ENCODE measurements at regions not wholly inside any gene's neighbourhood (a gene's known extent, or its start where the extent isn't known, plus 50 kb on each side); places are given as distances from the start of the nearest gene placed in this dataset.

DNA sequence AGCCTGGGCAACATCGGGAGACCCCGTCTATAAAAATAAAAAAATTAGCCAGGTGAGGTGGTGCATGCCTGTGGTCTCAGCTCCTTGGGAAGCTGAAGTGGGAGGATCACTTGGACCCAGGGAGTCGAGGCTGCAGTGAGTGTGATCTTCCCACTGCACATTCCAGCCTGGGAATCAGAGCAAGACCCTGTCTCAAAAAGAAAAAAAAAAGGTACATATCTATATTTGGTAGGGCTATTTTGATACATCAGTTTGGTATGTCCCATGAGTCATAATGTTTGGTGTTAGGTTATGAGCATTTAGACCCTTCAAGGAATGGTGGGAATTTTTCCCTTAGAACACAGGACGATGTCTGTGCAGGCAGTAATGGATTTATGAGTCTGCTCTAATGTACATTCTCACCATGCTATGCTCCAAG is 55.3 kb upstream of the POU4F3 start:
- H3K27ac ChIP-seq (ENCODE audit: low read depth, low read length): no peak overlapping the region
- TF ChIP-seq CEBPB (IDR thresholded peaks at IDR 0.05; ENCODE audit: low read depth, low read length): no peak
- TF ChIP-seq BRCA1 (IDR thresholded peaks at IDR 0.05; ENCODE audit: low read depth, low read length): no peak
- TF ChIP-seq ZNF274 (IDR thresholded peaks at IDR 0.05; ENCODE audit: borderline replicate concordance, extremely low read depth, low read length): no peak
- no peak for TF ChIP-seq MAFK (IDR thresholded peaks at IDR 0.05; ENCODE audit: low read depth, low read length)
- TF ChIP-seq NRF1 (IDR thresholded peaks at IDR 0.05; ENCODE audit: low read depth, low read length): no peak
- no peak for TF ChIP-seq RNF2 (IDR thresholded peaks at IDR 0.05; ENCODE audit: borderline replicate concordance, low read depth, low read length, missing control alignments, poor library complexity, severe bottlenecking)
- no peak for TF ChIP-seq RXRA (IDR thresholded peaks at IDR 0.05; ENCODE audit: insufficient read depth, low read depth, low read length)
- TF ChIP-seq JUN (IDR thresholded peaks at IDR 0.05; ENCODE audit: low read depth, low read length): no peak
- no peak for TF ChIP-seq SP1 (IDR thresholded peaks at IDR 0.05; ENCODE audit: low read depth, low read length)
- no peak for TF ChIP-seq EP300 (IDR thresholded peaks at IDR 0.05; ENCODE audit: borderline replicate concordance in 1 of 2, low read depth in 2 of 2, low read length in 2 of 2)
- TF ChIP-seq POLR2AphosphoS5 (IDR thresholded peaks at IDR 0.05; ENCODE audit: low read depth, low read length): no peak
- no peak for TF ChIP-seq PHF8 (conservative IDR thresholded peaks at IDR 0.05; ENCODE audit: low read depth, low read length)
- TF ChIP-seq HDAC6 (IDR thresholded peaks at IDR 0.05; ENCODE audit: low read depth, low read length): no peak
- TF ChIP-seq CHD2 (IDR thresholded peaks at IDR 0.05; ENCODE audit: low read length): no peak
- no peak for TF ChIP-seq BACH1 (IDR thresholded peaks at IDR 0.05; ENCODE audit: low read length)
- no peak for TF ChIP-seq SIN3A (conservative IDR thresholded peaks at IDR 0.05 in 1 of 2, IDR thresholded peaks at IDR 0.05 in 1 of 2; ENCODE audit: low read depth in 1 of 2, low read length in 2 of 2)

More for the DNA sequence above, 55.3 kb upstream of the POU4F3 start:
- no peak overlapping the region for H2AK5ac ChIP-seq (ENCODE audit: low read depth, low read length)
- no peak overlapping the region for H4K5ac ChIP-seq (ENCODE audit: insufficient read length, low read depth, low read length)
- no peaks in the 10 kb centered on the region for H3K9me3 ChIP-seq (ENCODE audit: insufficient read depth in 2 of 2, low read depth in 1 of 2, low read length in 1 of 2)
- H3K4ac ChIP-seq (replicated peaks; ENCODE audit: insufficient read length, low read depth, low read length): no peak overlapping the region
- WGBS, 2 experiments (ENCODE audit: extremely low coverage in 1 of 2, insufficient coverage in 1 of 2, insufficient read length in 1 of 2, insufficient replicate concordance in 2 of 2, low coverage in 1 of 2, low lambda C conversion rate in 2 of 2, missing lambda C conversion rate in 1 of 2): 93% methylated on average over 4 of the region's 4 CpGs; no CpG with 5 or more reads in 1 of the 2 experiments
- no peak overlapping the region for H4K8ac ChIP-seq (ENCODE audit: extremely low read depth, insufficient read depth, low read length)
- no peak overlapping the region for H2BK20ac ChIP-seq (ENCODE audit: low read length)
- no peak overlapping the region for H3K56ac ChIP-seq (replicated peaks; ENCODE audit: insufficient read length, low read depth, low read length)
- ChIA-PET POLR2A (ENCODE audit: partially characterized antibody) (no interaction called here), CTCF (ENCODE audit: partially characterized antibody) (no interaction called here)
- no peak overlapping the region for H2BK12ac ChIP-seq (ENCODE audit: low read depth, low read length)
- H3K79me2 ChIP-seq (ENCODE audit: control insufficient read depth in 1 of 2, insufficient read depth in 2 of 2, low read length in 2 of 2): no peaks in the 10 kb centered on the region
- no peaks in the 10 kb centered on the region for H3K79me1 ChIP-seq (ENCODE audit: low read depth, low read length)
- peaks cover 0 to 53% (median 11%) of the 10 kb centered on the region in 4 experiments; a peak in 5 of 8 replicates for H3K36me3 ChIP-seq (ENCODE audit: control insufficient read depth in 2 of 4, insufficient read depth in 4 of 4, low read length in 3 of 4)
- H3K18ac ChIP-seq (ENCODE audit: extremely low read depth, low read length): no peak overlapping the region
- no peak overlapping the region for H2BK5ac ChIP-seq (ENCODE audit: low read depth, low read length)
- no peak overlapping the region for H3K4me3 ChIP-seq (ENCODE audit: extremely low read depth in 1 of 4, insufficient read depth in 2 of 4, low read depth in 3 of 4, low read length in 4 of 4)
- H4K20me1 ChIP-seq (replicated peaks in 1 of 2; ENCODE audit: control insufficient read depth in 1 of 2, insufficient read depth in 2 of 2, low read length in 2 of 2): no peaks in the 10 kb centered on the region
- H3K9ac ChIP-seq (replicated peaks in 1 of 4; ENCODE audit: extremely low read depth in 1 of 4, low read depth in 3 of 4, low read length in 3 of 4): no peak overlapping the region
- H3K14ac ChIP-seq (ENCODE audit: insufficient read length): no peak overlapping the region
- peaks cover 0 to 1% (median 0%) of the 10 kb centered on the region in 4 experiments; a peak in 2 of 7 replicates for H3K27me3 ChIP-seq (replicated peaks in 1 of 4; ENCODE audit: control insufficient read depth in 3 of 4, extremely low read depth in 1 of 4, insufficient read depth in 3 of 4, low read length in 3 of 4)
- H3K23me2 ChIP-seq (ENCODE audit: low read depth, low read length): no peaks in the 10 kb centered on the region; the same call in 1 of the 2 replicates
- H2AFZ ChIP-seq (ENCODE audit: low read length): no peak overlapping the region
- H4K91ac ChIP-seq (replicated peaks; ENCODE audit: insufficient read length, low read length): no peak overlapping the region
- H2BK120ac ChIP-seq (replicated peaks; ENCODE audit: low read depth, low read length): no peak overlapping the region
- FAIRE-seq (no peak), DNase-seq (ENCODE audit: low read depth in 1 of 2, low spot score in 2 of 2) (no peak)
- no peak overlapping the region for H2BK15ac ChIP-seq (ENCODE audit: low read length)
- H3K23ac ChIP-seq (ENCODE audit: insufficient read length): no peak overlapping the region
- no peaks in the 10 kb centered on the region for H3K4me1 ChIP-seq (replicated peaks in 1 of 4; ENCODE audit: control insufficient read depth in 3 of 4, insufficient read depth in 4 of 4, low read length in 3 of 4)
- no peak overlapping the region for H3K4me2 ChIP-seq (ENCODE audit: insufficient read depth in 1 of 2, low read depth in 2 of 2, low read length in 2 of 2)

All from H1 (cell line).